ENCODE measurements at regions not wholly inside any gene's neighbourhood (a gene's known extent, or its start where the extent isn't known, plus 50 kb on each side); places are given as distances from the start of the nearest gene placed in this dataset.

GRCh38 chr3:167100651-167101050 lies 279.4 kb downstream of the ZBBX start:
- Histone ChIP-seq H3F3A (ENCODE audit: control insufficient read depth, insufficient read depth) (no peaks in the 10 kb centered on the region), H3K4me1 (ENCODE audit: control insufficient read depth, low read length) (no peaks in the 10 kb centered on the region), H3K9me3 (ENCODE audit: control insufficient read depth, insufficient read depth, low read length) (no peaks in the 10 kb centered on the region), H4K20me1 (ENCODE audit: control insufficient read depth, insufficient read depth, low read depth, low read length) (no peaks in the 10 kb centered on the region), H3K36me3 (ENCODE audit: control insufficient read depth, low read length) (no peaks in the 10 kb centered on the region), H3K9me2 (replicated peaks; ENCODE audit: control insufficient read depth, low read length) (no peaks in the 10 kb centered on the region), H3K27me3 (ENCODE audit: control insufficient read depth, low read length) (no peaks in the 10 kb centered on the region), H3K79me2 (ENCODE audit: control insufficient read depth, low read length) (no peaks in the 10 kb centered on the region), H3K27ac (ENCODE audit: low read depth, low read length) (no peak overlapping the region), H3K4me2 (ENCODE audit: low read length) (no peak overlapping the region), H3K4me3 (ENCODE audit: low read length) (no peak overlapping the region)
- no peak for TF ChIP-seq CTCF (IDR thresholded peaks at IDR 0.05; ENCODE audit: low read depth, low read length, poor library complexity, severe bottlenecking)

GRCh38 chr3:167100200-167100599 lies 279.9 kb downstream of the ZBBX start:
- Histone ChIP-seq H3K79me2 (ENCODE audit: control insufficient read depth, low read length) (no peaks in the 10 kb centered on the region), H3K27ac (ENCODE audit: low read depth, low read length) (no peak overlapping the region), H3K36me3 (ENCODE audit: control insufficient read depth, low read length) (no peaks in the 10 kb centered on the region), H4K20me1 (ENCODE audit: control insufficient read depth, insufficient read depth, low read depth, low read length) (no peaks in the 10 kb centered on the region), H3K4me2 (ENCODE audit: low read length) (no peak overlapping the region), H3K4me3 (ENCODE audit: low read length) (no peak overlapping the region), H3K27me3 (ENCODE audit: control insufficient read depth, low read length) (no peaks in the 10 kb centered on the region), H3K4me1 (ENCODE audit: control insufficient read depth, low read length) (no peaks in the 10 kb centered on the region), H3K9me3 (ENCODE audit: control insufficient read depth, insufficient read depth, low read length) (no peaks in the 10 kb centered on the region), H3K9me2 (replicated peaks; ENCODE audit: control insufficient read depth, low read length) (no peaks in the 10 kb centered on the region), H3F3A (ENCODE audit: control insufficient read depth, insufficient read depth) (no peaks in the 10 kb centered on the region)
- TF ChIP-seq EZH2phosphoT487 (IDR thresholded peaks at IDR 0.05; ENCODE audit: borderline replicate concordance, low read length) = no peak
- no peak for TF ChIP-seq CTCF (IDR thresholded peaks at IDR 0.05; ENCODE audit: low read depth, low read length, poor library complexity, severe bottlenecking)

GRCh38 chr3:167095976-167096375 lies 284.1 kb downstream of the ZBBX start:
- no peaks in the 10 kb centered on the region for H3K79me2 ChIP-seq (ENCODE audit: control insufficient read depth, low read length)
- no peak for TF ChIP-seq EZH2phosphoT487 (IDR thresholded peaks at IDR 0.05; ENCODE audit: borderline replicate concordance, low read length)
- no peak for TF ChIP-seq CTCF (IDR thresholded peaks at IDR 0.05; ENCODE audit: low read depth, low read length, poor library complexity, severe bottlenecking)
- no peaks in the 10 kb centered on the region for H3K4me1 ChIP-seq (ENCODE audit: control insufficient read depth, low read length)
- H3K9me3 ChIP-seq (ENCODE audit: control insufficient read depth, insufficient read depth, low read length) = no peaks in the 10 kb centered on the region
- H3K27ac ChIP-seq (ENCODE audit: low read depth, low read length) = no peak overlapping the region
- no peaks in the 10 kb centered on the region for H3K27me3 ChIP-seq (ENCODE audit: control insufficient read depth, low read length)
- no peaks in the 10 kb centered on the region for H4K20me1 ChIP-seq (ENCODE audit: control insufficient read depth, insufficient read depth, low read depth, low read length)
- H3K4me2 ChIP-seq (ENCODE audit: low read length) = no peak overlapping the region
- H3K36me3 ChIP-seq (ENCODE audit: control insufficient read depth, low read length) = no peaks in the 10 kb centered on the region
- H3K4me3 ChIP-seq (ENCODE audit: low read length) = no peak overlapping the region
- H3K9me2 ChIP-seq (replicated peaks; ENCODE audit: control insufficient read depth, low read length) = no peaks in the 10 kb centered on the region
- H3F3A ChIP-seq (ENCODE audit: control insufficient read depth, insufficient read depth) = no peaks in the 10 kb centered on the region

GRCh38 chr3:167094632-167095031 lies 285.5 kb downstream of the ZBBX start:
- Histone ChIP-seq H3K4me2 (ENCODE audit: low read length) (no peak overlapping the region), H3K27me3 (ENCODE audit: control insufficient read depth, low read length) (no peaks in the 10 kb centered on the region)

More at GRCh38 chr3:167094632-167095031, 285.5 kb downstream of the ZBBX start:
- no peaks in the 10 kb centered on the region for H3F3A ChIP-seq (ENCODE audit: control insufficient read depth, insufficient read depth)
- TF ChIP-seq CTCF (IDR thresholded peaks at IDR 0.05; ENCODE audit: low read depth, low read length, poor library complexity, severe bottlenecking) (no peak), EZH2phosphoT487 (IDR thresholded peaks at IDR 0.05; ENCODE audit: borderline replicate concordance, low read length) (no peak)
- H3K4me1 ChIP-seq (ENCODE audit: control insufficient read depth, low read length) = no peaks in the 10 kb centered on the region
- no peaks in the 10 kb centered on the region for H3K9me3 ChIP-seq (ENCODE audit: control insufficient read depth, insufficient read depth, low read length)
- H3K27ac ChIP-seq (ENCODE audit: low read depth, low read length) = no peak overlapping the region
- no peaks in the 10 kb centered on the region for H3K36me3 ChIP-seq (ENCODE audit: control insufficient read depth, low read length)
- H3K79me2 ChIP-seq (ENCODE audit: control insufficient read depth, low read length) = no peaks in the 10 kb centered on the region
- H3K9me2 ChIP-seq (replicated peaks; ENCODE audit: control insufficient read depth, low read length) = no peaks in the 10 kb centered on the region
- no peak overlapping the region for H3K4me3 ChIP-seq (ENCODE audit: low read length)
- no peaks in the 10 kb centered on the region for H4K20me1 ChIP-seq (ENCODE audit: control insufficient read depth, insufficient read depth, low read depth, low read length)
